Spinal cord (tissue), 9 donors: ENCODE measurements at regions not wholly inside any gene's neighbourhood (a gene's known extent, or its start where the extent isn't known, plus 50 kb on each side); places are given as distances from the start of the nearest gene placed in this dataset.
A peak's percentile ranks its signal among the peaks of the same experiment; 100 is the strongest.

Source experiments
- DNase-seq, 6 donors: peaks; one replicate each; pipeline versions ENCODE4 v3.0.0 to v3.0.0-alpha.2; 2013 to 2015; ENCODE audit warnings: low spot score in 6 of 6, low read depth in 4 of 6
- H3K27ac ChIP-seq: one replicate; pipeline ENCODE4 v1.5.1; 2013; ENCODE audit warnings: low read depth, low read length, control low read depth
- H3K27me3 ChIP-seq: one replicate; pipeline ENCODE4 v1.6.1; 2013; ENCODE audit warnings: low read length; ENCODE audit not compliant: control insufficient read depth, insufficient read depth
- H3K36me3 ChIP-seq: one replicate; pipeline ENCODE4 v1.6.1; 2013; ENCODE audit warnings: low read length; ENCODE audit not compliant: control insufficient read depth, insufficient read depth
- H3K4me1 ChIP-seq: one replicate; pipeline ENCODE4 v1.6.1; 2013; ENCODE audit warnings: low read length; ENCODE audit not compliant: control insufficient read depth, insufficient read depth
- H3K4me3 ChIP-seq: one replicate; pipeline ENCODE4 v1.5.1; 2013; ENCODE audit warnings: low read depth, low read length, control low read depth
- H3K9me3 ChIP-seq: one replicate; pipeline ENCODE4 v1.6.1; 2013; ENCODE audit warnings: low read length; ENCODE audit not compliant: control insufficient read depth, insufficient read depth
- WGBS: methylation state at CpG from one replicate; pipeline ENCODE4 v1.1.5; 2013; ENCODE audit warnings: missing lambda C conversion rate; ENCODE audit not compliant: insufficient coverage; 5-methylcytosine and 5-hydroxymethylcytosine counted together
- donor health status: healthy.

DNA sequence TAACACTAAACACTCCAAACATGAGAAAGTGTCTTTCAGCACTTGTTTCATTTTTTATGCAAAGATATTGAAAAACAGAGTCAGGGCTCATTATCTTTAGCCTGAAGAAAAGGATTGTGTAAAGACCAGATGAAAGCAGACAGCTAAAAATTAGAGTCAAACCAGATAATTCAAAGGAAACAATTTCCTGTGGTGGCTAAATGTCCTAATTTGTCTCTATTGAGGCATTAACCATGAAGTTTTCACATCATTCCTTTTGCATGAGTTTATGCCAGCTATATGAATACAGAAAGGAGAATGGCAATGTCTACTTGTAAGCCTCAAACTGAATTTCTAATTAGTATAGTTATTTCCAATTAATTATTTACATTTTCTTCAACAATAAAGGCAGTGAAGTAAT lies 338.5 kb downstream of the FSCB start:
- Histone ChIP-seq H3K36me3 (no peaks in the 10 kb centered on the region), H3K27ac (no peak overlapping the region), H3K4me1 (no peaks in the 10 kb centered on the region), H3K9me3 (no peaks in the 10 kb centered on the region), H3K27me3 (no peaks in the 10 kb centered on the region), H3K4me3 (no peak overlapping the region)
- no peak for DNase-seq

DNA sequence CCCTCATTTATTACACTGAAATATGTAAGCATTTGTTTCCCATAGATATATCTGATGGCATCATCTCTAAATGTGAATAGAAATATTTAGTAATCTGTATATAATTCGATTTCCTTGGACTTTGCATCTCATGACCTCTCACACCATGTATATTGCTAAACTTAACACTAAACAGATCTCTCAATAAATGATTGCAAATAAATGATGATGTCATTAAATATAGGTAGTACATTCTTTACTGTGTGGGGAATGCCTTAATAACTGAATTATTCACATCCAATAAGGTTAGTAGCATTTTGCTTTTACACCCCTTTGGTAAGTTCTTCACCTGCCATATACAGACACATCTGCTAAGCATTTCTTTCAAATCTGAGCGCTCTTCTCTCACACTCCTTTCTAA lies 340.5 kb downstream of the FSCB start:
- no peak overlapping the region for H3K27ac ChIP-seq
- H3K36me3 ChIP-seq, result no peaks in the 10 kb centered on the region
- WGBS, result no CpG with 5 or more reads among the region's 2 CpGs
- no peak for DNase-seq
- no peak overlapping the region for H3K4me3 ChIP-seq
- no peaks in the 10 kb centered on the region for H3K4me1 ChIP-seq
- H3K9me3 ChIP-seq, result no peaks in the 10 kb centered on the region
- no peaks in the 10 kb centered on the region for H3K27me3 ChIP-seq

DNA sequence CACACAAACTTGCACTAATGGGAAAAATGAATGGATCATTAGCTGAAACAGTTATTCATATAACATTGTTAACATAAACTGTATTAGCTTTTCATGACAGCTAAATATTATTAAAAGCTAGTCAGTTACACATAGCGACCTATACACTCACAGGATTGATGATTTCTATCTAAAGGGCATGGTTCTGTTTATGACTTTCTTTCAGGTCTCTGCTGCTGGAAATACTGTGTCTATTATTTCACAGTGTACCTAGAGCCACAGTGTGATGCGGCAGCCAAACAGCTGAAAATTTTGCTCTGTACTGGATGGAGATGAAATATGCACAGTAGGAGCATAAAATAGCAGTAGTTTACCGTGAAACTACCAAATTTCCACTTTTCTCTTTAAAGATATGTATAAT lies 341.1 kb downstream of the FSCB start:
- Histone ChIP-seq H3K27me3 (no peaks in the 10 kb centered on the region), H3K9me3 (no peaks in the 10 kb centered on the region), H3K27ac (no peak overlapping the region), H3K36me3 (no peaks in the 10 kb centered on the region), H3K4me3 (no peak overlapping the region), H3K4me1 (no peaks in the 10 kb centered on the region)
- no CpG with 5 or more reads among the region's 3 CpGs for WGBS
- DNase-seq, result peak in 1 of 6 donors; percentile 53

DNA sequence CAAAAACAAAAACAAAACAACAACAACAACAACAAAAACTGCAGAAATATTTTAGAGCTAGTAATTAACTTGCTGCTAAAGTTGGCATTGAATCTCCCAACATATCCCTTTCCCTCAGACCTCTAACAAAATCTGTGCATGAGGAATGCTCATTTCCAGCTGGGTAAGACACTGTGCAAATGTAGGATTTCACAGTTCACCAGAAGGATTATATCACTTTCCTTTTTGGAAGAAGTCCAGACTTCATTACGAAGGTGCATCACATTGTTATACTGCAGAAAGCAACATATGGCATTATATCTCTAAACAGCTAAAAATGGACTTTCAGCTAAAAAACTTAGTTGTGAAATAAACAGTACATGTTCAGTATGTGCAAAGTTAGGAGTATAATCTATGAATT lies 341.8 kb downstream of the FSCB start:
- Histone ChIP-seq H3K27ac (no peak overlapping the region), H3K36me3 (no peaks in the 10 kb centered on the region), H3K9me3 (no peaks in the 10 kb centered on the region), H3K4me3 (no peak overlapping the region), H3K4me1 (no peaks in the 10 kb centered on the region), H3K27me3 (no peaks in the 10 kb centered on the region)
- no CpG with 5 or more reads among the region's 1 CpG for WGBS
- peak in 2 of 6 donors; percentile 67 to 78 for DNase-seq

DNA sequence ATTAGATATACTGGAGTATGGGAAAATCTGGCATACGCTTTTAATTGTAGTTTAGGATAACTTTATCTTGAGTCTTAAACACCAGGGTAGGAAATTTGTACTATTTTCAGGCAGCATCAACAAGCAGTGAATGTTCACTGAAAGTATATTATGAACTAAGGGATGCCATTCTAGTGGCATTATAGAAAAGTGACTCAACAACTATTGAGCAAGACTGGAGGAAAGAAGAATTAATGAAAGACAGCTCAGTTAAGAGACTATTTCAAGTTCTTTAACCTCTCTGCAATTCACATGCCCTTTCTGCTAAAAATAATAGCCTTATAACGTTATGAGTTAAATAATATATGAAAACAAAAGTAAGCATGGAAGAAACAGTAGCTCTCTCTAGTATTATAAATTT lies 343.1 kb downstream of the FSCB start:
- H3K4me3 ChIP-seq, result no peak overlapping the region
- no peak for DNase-seq
- H3K27ac ChIP-seq, result no peak overlapping the region
- H3K36me3 ChIP-seq, result no peaks in the 10 kb centered on the region
- 100% methylated on average over 1 of the region's 2 CpGs for WGBS
- no peaks in the 10 kb centered on the region for H3K4me1 ChIP-seq
- H3K27me3 ChIP-seq, result no peaks in the 10 kb centered on the region
- H3K9me3 ChIP-seq, result no peaks in the 10 kb centered on the region

DNA sequence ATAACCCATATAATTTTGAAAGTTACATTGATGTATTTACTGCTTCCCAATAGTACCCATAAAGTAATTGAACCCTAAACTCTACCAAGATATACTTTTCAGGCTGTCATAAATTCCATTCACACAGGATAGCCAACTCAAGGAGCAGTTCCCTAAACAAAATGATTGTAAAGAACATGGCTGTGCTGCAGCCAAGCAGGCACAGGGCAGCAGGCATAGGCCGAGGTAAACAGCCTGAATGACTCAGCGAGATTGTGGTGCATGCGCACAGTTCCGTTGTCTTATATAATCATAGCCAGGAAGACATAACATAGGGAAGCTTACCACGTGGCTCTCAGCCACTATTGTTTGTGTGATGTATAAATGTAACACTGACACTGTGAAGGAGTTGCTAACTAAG lies 344.9 kb downstream of the FSCB start:
- Histone ChIP-seq H3K27ac (no peak overlapping the region), H3K9me3 (no peaks in the 10 kb centered on the region), H3K36me3 (no peaks in the 10 kb centered on the region), H3K4me3 (no peak overlapping the region), H3K27me3 (no peaks in the 10 kb centered on the region), H3K4me1 (no peaks in the 10 kb centered on the region)
- 90% methylated on average over 3 of the region's 5 CpGs for WGBS
- no peak for DNase-seq

DNA sequence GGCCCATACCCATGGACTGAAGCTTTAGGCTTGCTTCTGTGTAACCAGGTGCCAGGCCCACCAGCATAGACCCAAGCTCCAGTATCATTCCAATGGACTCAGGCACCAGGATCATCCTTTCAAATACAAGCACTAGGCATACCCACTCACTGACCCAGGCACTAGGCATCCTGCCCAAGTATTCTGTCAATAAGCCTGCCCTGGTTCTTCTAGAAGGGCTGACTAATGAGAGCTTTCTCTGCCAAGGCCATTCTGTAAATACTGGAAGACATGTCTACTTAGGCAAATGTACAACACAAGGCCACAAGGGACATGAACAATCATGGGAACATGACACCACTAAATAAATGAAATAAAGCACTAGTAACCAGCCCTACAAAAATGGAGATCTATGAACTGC lies 352.2 kb downstream of the FSCB start:
- DNase-seq, result no peak
- Histone ChIP-seq H3K27ac (no peak overlapping the region), H3K27me3 (no peaks in the 10 kb centered on the region), H3K36me3 (no peaks in the 10 kb centered on the region), H3K9me3 (no peaks in the 10 kb centered on the region), H3K4me1 (no peaks in the 10 kb centered on the region), H3K4me3 (no peak overlapping the region)

DNA sequence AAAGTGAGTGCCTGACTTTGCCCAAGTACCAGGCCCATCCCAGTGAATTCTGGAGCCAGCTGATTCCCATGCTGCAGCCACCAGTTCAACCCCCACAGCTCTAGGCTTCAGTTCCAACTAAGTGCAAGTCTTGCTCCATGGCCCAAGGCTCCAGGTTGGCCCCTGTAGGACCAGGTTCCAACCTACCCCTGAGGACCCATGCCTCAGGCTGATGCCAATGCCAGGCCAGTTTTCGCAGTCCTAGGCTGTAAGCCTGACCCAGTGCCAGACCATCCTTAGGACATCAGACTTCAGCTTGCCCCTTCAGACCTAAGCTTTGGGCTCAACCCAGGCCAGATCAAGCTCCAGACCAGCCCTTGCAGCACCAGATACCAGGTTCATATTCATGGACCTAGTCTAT lies 352.6 kb downstream of the FSCB start:
- no peak for DNase-seq
- Histone ChIP-seq H3K4me1 (no peaks in the 10 kb centered on the region), H3K27ac (no peak overlapping the region), H3K4me3 (no peak overlapping the region), H3K9me3 (no peaks in the 10 kb centered on the region), H3K27me3 (no peaks in the 10 kb centered on the region), H3K36me3 (no peaks in the 10 kb centered on the region)
- 100% methylated on average over 1 of the region's 1 CpG for WGBS

DNA sequence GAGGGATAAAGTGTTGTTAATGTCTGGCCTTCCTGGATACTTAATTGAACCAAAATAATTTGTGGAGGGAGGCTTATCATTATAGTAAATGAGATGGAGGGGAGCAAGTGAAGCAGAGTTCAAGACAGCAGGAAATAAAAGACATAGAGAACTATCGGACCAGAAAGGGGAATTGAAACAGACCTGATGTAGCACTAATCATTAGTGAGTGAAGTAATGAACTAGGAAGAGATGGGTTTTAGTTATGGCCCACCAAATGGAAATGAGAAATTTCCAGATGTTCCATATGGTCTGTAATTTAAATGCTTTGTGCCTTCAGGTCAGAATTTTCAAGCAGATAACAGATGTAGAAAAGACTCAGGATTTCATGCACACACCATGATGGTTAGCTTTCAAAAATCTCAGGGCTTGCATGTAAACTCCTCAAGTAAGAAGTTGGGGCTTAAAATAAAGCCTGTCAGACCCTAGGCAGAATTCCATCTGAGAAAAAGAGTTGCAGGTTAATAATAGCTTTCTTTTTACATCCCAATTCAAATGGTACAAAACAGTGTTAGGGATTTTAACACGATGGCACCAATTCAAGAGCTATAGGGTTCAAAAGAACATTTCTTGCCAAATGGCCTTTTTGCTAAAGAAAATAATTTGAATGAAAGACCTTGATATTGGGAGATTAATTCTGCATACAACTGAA lies 355.8 kb downstream of the FSCB start:
- Histone ChIP-seq H3K4me3 (no peak overlapping the region), H3K27me3 (no peaks in the 10 kb centered on the region), H3K36me3 (no peaks in the 10 kb centered on the region), H3K9me3 (no peaks in the 10 kb centered on the region), H3K27ac (no peak overlapping the region), H3K4me1 (no peaks in the 10 kb centered on the region)
- DNase-seq, result peak in 1 of 6 donors; percentile 70
- 22% methylated on average over 1 of the region's 2 CpGs for WGBS

DNA sequence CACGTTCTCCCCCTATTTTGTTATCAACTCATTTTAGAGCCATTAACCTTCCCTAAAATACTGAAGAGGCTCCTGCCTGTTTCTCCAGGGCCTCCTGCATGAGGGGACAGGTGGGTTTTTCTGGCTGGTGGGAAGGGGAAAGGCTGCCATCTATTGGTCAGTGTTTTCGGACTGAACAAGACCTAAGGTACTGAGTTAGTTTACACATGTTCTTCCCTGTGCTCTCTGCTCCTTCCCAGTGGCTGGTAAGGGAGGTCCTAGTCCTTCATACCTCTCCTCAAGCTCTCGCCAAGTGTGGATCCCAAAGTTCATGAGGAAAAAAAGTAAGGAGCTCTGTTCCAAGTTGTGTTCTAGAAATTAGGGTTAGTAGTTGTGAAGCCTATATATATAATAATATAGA lies 357.5 kb downstream of the FSCB start:
- Histone ChIP-seq H3K4me1 (no peaks in the 10 kb centered on the region), H3K9me3 (no peaks in the 10 kb centered on the region), H3K27me3 (no peaks in the 10 kb centered on the region), H3K4me3 (no peak overlapping the region), H3K27ac (no peak overlapping the region), H3K36me3 (no peaks in the 10 kb centered on the region)
- WGBS, result 20% methylated on average over 1 of the region's 3 CpGs
- DNase-seq, result peak in 2 of 6 donors; percentile 33 to 42
